Skeletal muscle satellite cell (primary cell): ENCODE measurements at regions not wholly inside any gene's neighbourhood (a gene's known extent, or its start where the extent isn't known, plus 50 kb on each side); places are given as distances from the start of the nearest gene placed in this dataset.

Experiments
- H3K27me3 ChIP-seq: 2 replicates; pipeline ENCODE4 v1.7.0; 2013; ENCODE audit warnings: low read length; ENCODE audit not compliant: control insufficient read depth, insufficient read depth
- H3K36me3 ChIP-seq: 2 replicates; pipeline ENCODE4 v1.7.0; 2013; ENCODE audit warnings: mild to moderate bottlenecking, control low read depth, low read length; ENCODE audit not compliant: insufficient read depth
- H3K4me1 ChIP-seq: 2 replicates; pipeline ENCODE4 v1.7.0; 2013; ENCODE audit warnings: low read length; ENCODE audit not compliant: control insufficient read depth, insufficient read depth
- H3K4me2 ChIP-seq: 2 replicates; pipeline ENCODE4 v1.7.0; 2013; ENCODE audit warnings: mild to moderate bottlenecking, low read length
- H3K4me3 ChIP-seq: 2 replicates; pipeline ENCODE4 v1.7.0; 2013; ENCODE audit warnings: low read length
- H3K9ac ChIP-seq: 2 replicates; pipeline ENCODE4 v1.7.0; 2013; ENCODE audit warnings: mild to moderate bottlenecking, low read depth, low read length, moderate library complexity
- H3K9me3 ChIP-seq: replicated peaks from 2 replicates; pipeline ENCODE4 v1.7.0; 2013; ENCODE audit warnings: mild to moderate bottlenecking, control low read depth, low read length

- no peak overlapping the region for H3K4me2 ChIP-seq
- H3K4me1 ChIP-seq, result no peaks in the 10 kb centered on the region
- no peaks in the 10 kb centered on the region for H3K36me3 ChIP-seq
- H3K9ac ChIP-seq, result no peak overlapping the region
- no peaks in the 10 kb centered on the region for H3K9me3 ChIP-seq
- no peaks in the 10 kb centered on the region for H3K27me3 ChIP-seq
- no peak overlapping the region for H3K4me3 ChIP-seq
Measured at GRCh38 chr6:126091466-126091865, 105.1 kb downstream of the TRMT11 start.

GRCh38 chr6:126093108-126093507, 106.8 kb downstream of the TRMT11 start:
- Histone ChIP-seq H3K9ac (no peak overlapping the region), H3K9me3 (no peaks in the 10 kb centered on the region), H3K27me3 (no peaks in the 10 kb centered on the region), H3K4me1 (no peaks in the 10 kb centered on the region), H3K36me3 (no peaks in the 10 kb centered on the region), H3K4me2 (no peak overlapping the region), H3K4me3 (no peak overlapping the region)

- Histone ChIP-seq H3K4me3 (no peak overlapping the region), H3K4me2 (no peak overlapping the region), H3K36me3 (no peaks in the 10 kb centered on the region), H3K9me3 (no peaks in the 10 kb centered on the region), H3K9ac (no peak overlapping the region), H3K4me1 (no peaks in the 10 kb centered on the region), H3K27me3 (no peaks in the 10 kb centered on the region)
Measured at GRCh38 chr6:126094411-126094810, 108.1 kb downstream of the TRMT11 start.

GRCh38 chr6:126100386-126100785, 114.0 kb downstream of the TRMT11 start:
- H3K9ac ChIP-seq, result no peak overlapping the region
- H3K9me3 ChIP-seq, result no peaks in the 10 kb centered on the region
- no peaks in the 10 kb centered on the region for H3K4me1 ChIP-seq
- H3K4me3 ChIP-seq, result no peak overlapping the region
- no peaks in the 10 kb centered on the region for H3K27me3 ChIP-seq
- H3K4me2 ChIP-seq, result no peak overlapping the region
- no peaks in the 10 kb centered on the region for H3K36me3 ChIP-seq

GRCh38 chr6:126102358-126102757, 116.0 kb downstream of the TRMT11 start:
- Histone ChIP-seq H3K4me3 (no peak overlapping the region), H3K27me3 (no peaks in the 10 kb centered on the region)

GRCh38 chr6:126103993-126104392, 117.7 kb downstream of the TRMT11 start:
- no peaks in the 10 kb centered on the region for H3K27me3 ChIP-seq
- H3K4me1 ChIP-seq, result no peaks in the 10 kb centered on the region
- H3K36me3 ChIP-seq, result no peaks in the 10 kb centered on the region
- H3K9ac ChIP-seq, result no peak overlapping the region
- no peak overlapping the region for H3K4me2 ChIP-seq
- H3K9me3 ChIP-seq, result no peaks in the 10 kb centered on the region
- no peak overlapping the region for H3K4me3 ChIP-seq

More at GRCh38 chr6:126102358-126102757, 116.0 kb downstream of the TRMT11 start:
- Histone ChIP-seq H3K9ac (no peak overlapping the region), H3K4me2 (no peak overlapping the region), H3K4me1 (no peaks in the 10 kb centered on the region), H3K36me3 (no peaks in the 10 kb centered on the region), H3K9me3 (no peaks in the 10 kb centered on the region)

- H3K36me3 ChIP-seq, result no peaks in the 10 kb centered on the region
Measured at GRCh38 chr6:126107475-126108166, 121.3 kb downstream of the TRMT11 start.

GRCh38 chr6:126110512-126111270, 124.4 kb downstream of the TRMT11 start:
- no peaks in the 10 kb centered on the region for H3K27me3 ChIP-seq
- no peak overlapping the region for H3K4me3 ChIP-seq
- H3K9me3 ChIP-seq, result no peaks in the 10 kb centered on the region
- H3K9ac ChIP-seq, result no peak overlapping the region
- H3K36me3 ChIP-seq, result no peaks in the 10 kb centered on the region
- no peaks in the 10 kb centered on the region for H3K4me1 ChIP-seq
- no peak overlapping the region for H3K4me2 ChIP-seq

More at GRCh38 chr6:126107475-126108166, 121.3 kb downstream of the TRMT11 start:
- no peaks in the 10 kb centered on the region for H3K9me3 ChIP-seq
- no peaks in the 10 kb centered on the region for H3K27me3 ChIP-seq
- no peaks in the 10 kb centered on the region for H3K4me1 ChIP-seq
- no peak overlapping the region for H3K4me3 ChIP-seq
- no peak overlapping the region for H3K4me2 ChIP-seq
- no peak overlapping the region for H3K9ac ChIP-seq

GRCh38 chr6:126111327-126111726, 125.0 kb downstream of the TRMT11 start:
- Histone ChIP-seq H3K4me1 (no peaks in the 10 kb centered on the region), H3K9me3 (no peaks in the 10 kb centered on the region), H3K27me3 (no peaks in the 10 kb centered on the region), H3K4me3 (no peak overlapping the region), H3K9ac (no peak overlapping the region), H3K4me2 (no peak overlapping the region), H3K36me3 (no peaks in the 10 kb centered on the region)

- no peaks in the 10 kb centered on the region for H3K4me1 ChIP-seq
- H3K9me3 ChIP-seq, result no peaks in the 10 kb centered on the region
- no peak overlapping the region for H3K9ac ChIP-seq
- H3K27me3 ChIP-seq, result no peaks in the 10 kb centered on the region
- no peak overlapping the region for H3K4me3 ChIP-seq
- no peaks in the 10 kb centered on the region for H3K36me3 ChIP-seq
- no peak overlapping the region for H3K4me2 ChIP-seq
Measured at GRCh38 chr6:126112171-126112632, 125.9 kb downstream of the TRMT11 start.

- Histone ChIP-seq H3K9me3 (no peaks in the 10 kb centered on the region), H3K9ac (no peak overlapping the region), H3K4me2 (no peak overlapping the region), H3K4me3 (no peak overlapping the region), H3K36me3 (no peaks in the 10 kb centered on the region), H3K4me1 (no peaks in the 10 kb centered on the region), H3K27me3 (no peaks in the 10 kb centered on the region)
Measured at GRCh38 chr6:126113261-126113660, 126.9 kb downstream of the TRMT11 start.

GRCh38 chr6:126117251-126117650, 130.9 kb downstream of the TRMT11 start:
- no peaks in the 10 kb centered on the region for H3K36me3 ChIP-seq
- H3K9ac ChIP-seq, result no peak overlapping the region
- H3K4me3 ChIP-seq, result no peak overlapping the region
- no peaks in the 10 kb centered on the region for H3K27me3 ChIP-seq
- no peaks in the 10 kb centered on the region for H3K4me1 ChIP-seq
- no peak overlapping the region for H3K4me2 ChIP-seq
- no peaks in the 10 kb centered on the region for H3K9me3 ChIP-seq
